ENCODE measurements at regions not wholly inside any gene's neighbourhood (a gene's known extent, or its start where the extent isn't known, plus 50 kb on each side); places are given as distances from the start of the nearest gene placed in this dataset.
"Not testable (repeated sequence)": the region's sequence is repeated elsewhere in the genome, so short reads cannot be mapped to it uniquely, and the experiment has no call there.

DNA sequence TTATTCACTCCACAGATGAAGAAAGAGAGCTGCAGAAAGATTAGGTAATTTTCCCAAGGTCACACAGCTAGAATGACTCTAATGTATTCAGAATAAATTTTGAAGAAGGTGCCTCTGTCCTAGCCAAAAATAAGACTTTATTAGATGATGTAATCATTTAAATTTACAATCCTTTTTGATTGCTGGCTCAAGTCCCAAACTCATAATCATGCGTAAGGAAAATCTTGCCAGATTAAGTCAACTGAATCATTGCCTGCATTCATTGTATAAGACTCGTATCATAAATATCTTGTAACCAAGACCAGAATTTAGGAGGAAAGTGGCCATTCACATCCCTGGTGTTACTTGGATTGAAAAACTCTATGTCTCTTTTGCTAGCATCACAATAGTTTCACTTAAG, 53.1 kb upstream of the STK39 start:
- no peak for DNase-seq

DNA sequence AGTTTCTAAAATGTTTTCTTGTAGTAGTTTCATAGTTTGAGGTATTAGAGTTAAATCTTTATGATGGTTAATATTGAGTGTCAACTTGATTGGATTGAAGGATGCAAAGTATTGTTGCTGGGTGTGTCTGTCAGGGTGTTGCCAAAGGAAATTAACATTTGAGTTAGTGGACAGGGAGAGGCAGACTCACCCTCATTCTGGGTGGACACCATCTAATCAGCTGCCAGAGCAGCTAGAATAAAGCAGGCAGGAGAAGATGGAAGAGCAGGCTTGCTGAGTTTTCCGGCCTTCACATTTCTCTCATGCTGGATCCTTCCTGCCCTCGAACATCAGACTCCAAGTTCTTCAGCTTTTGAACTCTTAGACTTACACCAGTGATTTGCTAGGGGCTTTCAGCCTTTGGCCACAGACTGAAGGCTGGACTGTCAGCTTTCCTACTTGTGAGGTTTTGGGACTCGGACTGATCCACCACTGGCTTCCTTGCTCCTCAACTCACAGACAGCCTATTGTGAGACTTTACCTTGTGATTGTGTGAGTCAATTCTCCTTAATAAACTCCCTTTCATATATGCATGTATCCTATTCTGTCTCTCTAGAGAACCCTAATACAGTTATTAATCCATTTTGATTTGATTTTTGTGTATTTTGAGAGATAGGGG, 56.8 kb upstream of the STK39 start:
- DNase-seq, result no peak

GRCh38 chr2:168307379-168307778, 60.0 kb upstream of the STK39 start:
- no peak for DNase-seq

DNA sequence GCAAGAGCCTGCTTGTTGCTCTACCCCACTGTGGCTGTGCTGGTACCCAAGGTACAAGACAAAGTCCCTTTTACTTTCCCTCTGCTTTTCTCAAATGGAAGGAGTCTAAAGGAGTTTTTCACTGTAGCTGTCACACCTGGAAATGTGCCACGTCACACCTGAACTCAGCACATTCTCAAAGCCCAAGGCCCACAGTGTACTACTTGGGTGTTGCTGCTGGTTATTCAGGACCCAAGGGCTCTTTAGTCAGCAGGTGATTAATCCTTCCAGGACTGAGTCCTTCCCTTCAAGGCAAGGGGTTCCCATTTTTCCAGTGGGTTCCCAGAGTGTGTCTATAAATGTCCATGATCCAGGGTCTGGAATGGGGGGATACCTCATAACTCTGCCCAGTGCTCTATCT, 63.2 kb upstream of the STK39 start:
- DNase-seq, result no peak

- DNase-seq, result no peak
These were observed 64.0 kb upstream of the STK39 start for GRCh38 chr2:168311261-168311910.

DNA sequence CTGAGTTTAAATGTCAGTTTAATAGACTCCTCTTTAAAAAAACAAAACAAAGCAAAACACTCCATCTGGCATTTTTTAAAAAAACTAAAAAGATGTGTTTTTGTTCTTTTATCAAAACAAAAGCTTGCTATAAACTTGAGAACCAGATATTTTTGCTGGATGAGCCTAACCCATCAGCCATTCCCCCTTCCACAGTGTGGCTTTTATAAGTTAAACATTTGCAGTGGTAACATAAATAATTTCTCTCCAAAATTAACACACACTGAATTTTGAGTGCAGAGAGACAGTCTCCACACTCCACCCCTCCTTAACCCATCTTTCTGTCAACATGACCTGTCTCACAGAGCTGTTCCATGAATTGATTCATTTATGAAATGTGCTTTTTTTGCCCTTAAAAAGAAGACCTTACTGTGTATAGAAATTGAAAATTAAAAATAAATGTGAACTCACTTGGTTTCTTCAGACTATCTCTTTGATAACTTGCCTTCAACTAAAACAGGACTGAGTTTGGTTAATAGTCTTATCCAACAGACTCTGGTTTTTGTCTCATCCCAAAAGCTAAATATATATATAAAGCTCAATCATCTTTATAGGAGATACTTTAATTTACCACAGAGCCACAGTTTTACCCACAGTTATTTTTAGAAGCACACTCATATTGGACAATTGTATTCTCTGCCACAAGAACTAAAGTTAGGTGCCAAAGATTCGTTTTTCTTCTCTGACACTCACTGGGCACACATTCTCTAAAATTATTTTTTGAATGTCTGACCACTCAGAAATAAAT, 64.8 kb upstream of the STK39 start:
- DNase-seq, result no peak

DNA sequence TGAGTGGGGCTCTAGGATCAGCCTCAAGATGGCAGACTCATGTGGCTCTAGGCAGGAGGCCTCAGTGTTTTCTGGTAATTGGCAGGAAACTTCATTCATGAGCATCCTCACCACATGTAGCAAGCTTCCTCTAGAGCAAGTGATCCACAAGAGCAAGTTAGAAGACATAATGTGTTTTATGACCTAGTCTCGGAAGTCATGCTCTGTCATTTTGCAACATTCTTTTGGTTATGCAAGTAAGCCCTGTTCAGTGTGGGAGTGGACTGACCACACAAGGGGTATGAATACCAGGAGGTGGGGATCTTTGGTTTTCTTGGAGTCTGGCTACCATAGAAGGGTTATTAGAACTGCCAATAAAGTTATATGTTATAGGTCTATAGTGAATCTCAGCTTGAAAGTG, 66.8 kb upstream of the STK39 start:
- no peak for DNase-seq

GRCh38 chr2:168315331-168316072, 68.1 kb upstream of the STK39 start:
- no peak for DNase-seq

- no peak for DNase-seq
These were observed 68.7 kb upstream of the STK39 start for GRCh38 chr2:168316073-168316440.

GRCh38 chr2:168317282-168317681, 69.9 kb upstream of the STK39 start:
- no peak for DNase-seq

DNA sequence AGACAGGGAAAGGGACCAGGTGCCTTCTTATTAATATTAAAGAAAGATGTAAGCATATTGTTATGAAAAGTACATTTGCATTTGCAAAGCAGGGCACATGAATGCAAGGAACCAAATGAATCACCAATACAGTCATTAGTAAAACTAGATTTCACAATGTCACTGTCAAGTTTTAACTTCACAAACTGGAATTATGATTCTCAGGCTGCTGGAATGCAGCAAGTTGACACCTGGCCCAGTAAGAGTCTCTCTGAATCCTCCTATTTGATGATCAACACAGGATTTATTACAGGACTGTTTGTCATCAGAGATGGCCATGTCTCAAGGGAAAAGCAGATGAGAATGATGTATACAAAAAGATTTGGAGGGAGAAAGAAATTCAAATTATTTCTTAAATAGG, 72.9 kb upstream of the STK39 start:
- no peak for DNase-seq

DNA sequence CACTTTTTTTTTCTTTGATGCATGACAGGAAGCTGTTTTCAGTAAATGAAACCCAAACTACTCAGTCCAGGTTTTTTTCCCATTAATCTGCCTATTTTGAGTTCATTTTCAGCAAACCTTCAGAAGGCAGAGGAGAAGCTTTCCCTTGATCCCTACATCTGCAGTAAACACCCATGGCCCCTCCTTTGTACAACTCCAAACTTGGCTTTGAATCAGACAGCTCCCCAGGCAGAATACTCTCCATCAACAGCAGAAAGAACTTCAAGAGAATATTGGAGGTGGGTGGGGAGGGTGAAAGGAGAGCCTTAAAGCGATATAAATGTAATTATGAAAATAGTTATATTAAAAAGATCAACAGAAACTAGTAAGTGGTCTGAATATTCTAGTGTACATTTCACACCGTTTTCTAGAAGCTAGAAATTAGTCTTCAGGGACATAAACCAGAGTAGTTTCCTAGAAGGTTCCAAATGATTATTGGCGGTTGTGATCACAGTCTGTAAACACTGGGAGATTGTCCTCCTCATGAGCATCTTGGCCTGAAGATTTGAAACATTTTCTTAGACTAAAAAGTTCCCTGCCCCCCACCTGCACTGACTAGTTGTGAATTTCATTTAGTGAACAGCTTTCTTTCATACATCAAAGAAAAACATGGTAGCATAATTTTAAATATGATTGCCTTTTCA, 75.1 kb upstream of the STK39 start:
- DNase-seq, result no peak

GRCh38 chr2:168323529-168324021, 76.2 kb upstream of the STK39 start:
- DNase-seq, result no peak

DNA sequence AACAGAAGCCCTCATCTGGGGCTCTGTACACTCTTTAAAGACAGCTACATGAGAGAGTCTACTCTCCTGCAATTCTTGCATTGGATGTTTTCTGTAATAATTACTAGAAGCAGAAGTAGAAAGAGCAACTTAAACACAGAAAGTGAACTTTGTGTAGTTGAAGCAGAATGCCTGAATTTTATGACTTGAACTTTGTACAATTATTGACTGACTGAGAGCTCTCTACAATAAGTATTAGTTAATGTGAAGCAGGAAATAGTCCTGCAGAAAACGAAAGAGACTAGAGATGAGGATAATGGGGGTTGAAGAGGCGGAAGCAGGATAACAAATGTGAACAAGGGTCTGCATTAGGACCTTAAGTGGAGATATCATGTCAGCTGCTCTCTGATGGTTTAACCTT, 79.2 kb upstream of the STK39 start:
- DNase-seq, result no peak

DNA sequence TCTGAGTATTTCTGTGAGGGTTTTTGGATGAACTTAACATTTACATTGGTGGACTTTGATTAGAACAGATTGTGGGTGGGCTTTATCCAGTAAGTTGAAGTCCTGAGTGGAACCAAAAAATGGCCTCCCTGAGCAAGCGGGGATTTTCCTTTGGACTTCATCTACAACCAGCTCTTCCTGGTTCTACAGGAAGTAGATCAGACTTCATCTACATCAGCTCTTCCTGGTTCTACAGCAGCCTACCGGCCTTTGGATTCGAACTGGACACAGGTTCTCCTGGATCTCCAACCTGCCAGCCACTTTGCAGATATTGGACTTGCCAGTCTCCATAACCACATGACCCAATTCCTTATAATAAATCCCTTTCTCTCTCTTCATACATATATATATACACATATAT, 79.9 kb upstream of the STK39 start:
- no peak for DNase-seq

DNA sequence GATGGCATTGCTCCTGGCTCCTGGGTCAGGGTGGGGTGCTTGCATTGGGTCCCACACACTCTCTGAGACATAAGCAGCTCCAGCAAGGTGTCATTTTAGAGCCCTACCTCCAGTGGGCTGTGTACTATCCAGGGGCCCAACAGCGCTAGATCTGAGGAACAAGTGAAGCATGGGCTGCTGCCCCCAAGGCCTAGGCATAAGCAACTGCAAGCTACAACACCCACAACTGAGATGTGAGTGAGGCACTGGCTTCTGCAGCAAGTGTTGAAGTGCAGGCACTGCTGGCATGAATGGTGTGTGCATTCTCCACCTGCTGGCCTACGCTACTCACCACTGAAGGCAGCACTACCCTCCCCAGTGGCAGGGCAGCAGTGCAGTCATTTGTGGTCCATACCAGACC, 81.0 kb upstream of the STK39 start:
- no peak for DNase-seq

DNA sequence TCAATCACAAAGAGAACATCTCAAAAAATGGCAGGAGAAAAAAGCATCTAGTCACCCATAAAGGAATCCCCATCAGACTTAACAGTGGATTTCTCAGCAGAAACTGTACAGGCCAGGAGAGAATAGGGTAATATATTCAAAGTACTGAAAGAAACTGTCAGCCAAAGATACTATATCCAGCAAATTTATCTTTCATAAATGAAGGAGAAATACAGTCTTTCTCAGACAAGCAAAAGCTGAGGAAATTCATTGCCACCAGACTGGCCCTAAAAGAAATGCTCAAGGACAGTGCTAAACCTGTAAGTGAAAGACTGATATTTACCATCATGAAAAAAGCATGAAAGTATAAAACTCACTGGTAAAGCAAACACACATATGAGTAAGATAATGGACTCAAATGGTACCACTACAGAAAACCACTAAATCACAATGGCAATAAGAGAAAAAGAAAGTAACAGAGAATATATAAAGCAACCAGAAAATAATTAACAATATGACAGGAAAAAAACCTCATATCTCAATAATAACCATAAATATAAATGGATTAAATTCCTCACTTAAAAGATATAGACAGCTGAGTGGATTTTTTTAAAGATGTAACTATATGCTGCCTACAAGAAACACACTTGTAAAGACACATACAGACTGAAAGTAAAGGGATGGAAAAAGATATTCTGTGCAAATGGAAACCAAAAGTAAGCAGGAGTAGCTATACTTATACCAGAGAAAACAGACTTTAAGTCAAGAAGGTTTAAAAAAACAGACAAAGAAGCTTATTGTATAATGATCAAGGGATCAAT, 83.4 kb upstream of the STK39 start:
- DNase-seq, result no peak

GRCh38 chr2:168335254-168335653, 87.9 kb upstream of the STK39 start:
- DNase-seq, result not testable (repeated sequence)

GRCh38 chr2:168336786-168337388, 89.5 kb upstream of the STK39 start:
- peak in 2 of 4 experiments; percentile 8 to 27 for DNase-seq

DNA sequence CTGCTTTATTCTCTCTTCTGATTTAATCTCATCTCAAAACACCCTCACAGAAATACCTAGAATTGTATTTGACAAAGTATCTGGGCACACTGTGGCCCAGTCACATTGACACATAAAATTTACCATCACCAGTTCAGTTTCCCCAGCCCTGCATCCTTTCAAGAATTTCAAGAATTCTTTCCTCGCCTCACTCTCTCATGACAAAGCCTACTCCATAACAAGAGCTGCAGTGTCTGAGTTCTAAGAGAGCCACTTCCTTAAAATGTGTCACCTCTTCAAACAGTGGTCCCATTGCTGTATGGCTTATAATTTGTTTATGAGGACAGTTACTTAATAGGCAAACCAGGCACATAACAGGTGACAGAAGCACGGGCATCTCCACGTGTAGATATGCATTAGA, 90.9 kb upstream of the STK39 start:
- DNase-seq, result no peak

DNA sequence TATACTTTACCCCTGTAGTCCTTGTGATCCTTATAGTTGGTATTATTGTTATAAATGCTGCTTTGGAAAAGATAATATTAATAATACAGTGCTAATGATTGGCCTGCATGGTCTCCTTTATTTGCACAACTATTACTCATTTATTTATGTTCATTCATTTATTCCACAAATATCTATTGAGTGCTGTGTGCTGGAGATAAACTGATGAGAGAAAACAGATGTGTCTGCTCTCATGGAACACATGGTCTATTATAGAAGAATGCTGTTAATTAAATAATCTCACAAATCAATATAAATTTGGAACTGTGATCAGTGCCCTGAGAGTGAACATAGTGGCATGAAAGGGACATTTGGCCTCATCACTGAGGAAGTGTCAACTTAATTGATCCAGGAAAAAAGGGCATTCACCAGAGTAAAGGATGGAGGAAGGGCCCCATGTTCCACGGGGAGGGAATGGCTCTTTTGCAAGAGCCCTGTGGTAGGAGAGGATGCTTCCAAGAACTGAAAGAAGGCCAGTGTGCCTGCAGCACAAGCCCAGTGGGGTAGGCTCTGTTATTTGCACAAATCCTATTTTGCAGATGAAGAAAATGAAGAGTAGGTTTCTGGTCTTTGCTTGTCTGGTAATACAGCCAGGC, 91.5 kb upstream of the STK39 start:
- no peak for DNase-seq
